Transverse colon (tissue), 4 donors: ENCODE measurements at regions not wholly inside any gene's neighbourhood (a gene's known extent, or its start where the extent isn't known, plus 50 kb on each side); places are given as distances from the start of the nearest gene placed in this dataset.

ENCODE experiments used
- CTCF ChIP-seq, 5 experiments: fragments of 200-600 bp in 3 of 5; fragments of 450-650 bp in 2 of 5; sonication (generic) in 3 of 5; IDR thresholded peaks; 1 replicate in 2 of 5; 2 replicates in 3 of 5; pipeline ENCODE4 v1.5.1; 2016 to 2017; ENCODE audit warnings: antibody characterized with exemption in 5 of 5, inconsistent platforms in 3 of 5, mild to moderate bottlenecking in 2 of 5, moderate library complexity in 1 of 5
- EP300 ChIP-seq: sonication (generic); formaldehyde crosslinking; IDR thresholded peaks from one replicate; pipeline ENCODE4 v1.6.1; 2017; ENCODE audit warnings: antibody characterized with exemption, low read depth
- POLR2A ChIP-seq: fragments of 450-650 bp; IDR thresholded peaks from one replicate; pipeline ENCODE4 v1.6.1; 2016; ENCODE audit warnings: antibody characterized with exemption, mild to moderate bottlenecking, moderate library complexity
- POLR2AphosphoS5 ChIP-seq, 3 donors: sonication (generic); formaldehyde crosslinking; IDR thresholded peaks; one replicate each; pipeline ENCODE4 v1.6.1; 2016; ENCODE audit warnings: antibody characterized with exemption in 3 of 3

DNA sequence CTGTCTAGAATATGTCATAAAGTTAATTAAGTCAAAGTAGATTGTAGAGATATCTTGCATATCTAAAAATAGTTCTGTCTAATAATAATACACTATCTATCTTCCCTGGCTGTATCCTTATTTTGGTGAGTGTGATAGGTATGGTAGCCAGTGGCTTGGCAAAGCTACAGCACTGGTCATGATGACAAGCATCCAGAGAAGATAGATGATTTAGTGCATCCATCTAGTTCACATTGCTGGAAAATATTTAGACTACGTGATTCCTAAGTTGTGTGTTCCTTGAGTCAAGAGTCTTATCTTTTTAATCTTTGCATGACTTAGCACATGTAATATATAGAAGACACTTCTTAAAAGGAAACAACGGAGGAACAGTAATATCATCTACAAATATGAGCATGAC is 711.2 kb upstream of the KCND2 start:
- no peak for TF ChIP-seq CTCF (IDR thresholded peaks at IDR 0.05)
- no peak for TF ChIP-seq EP300
- TF ChIP-seq POLR2A, result no peak
- no peak for TF ChIP-seq POLR2AphosphoS5 (IDR thresholded peaks at IDR 0.05)
